ENCODE measurements at regions not wholly inside any gene's neighbourhood (a gene's known extent, or its start where the extent isn't known, plus 50 kb on each side); places are given as distances from the start of the nearest gene placed in this dataset.

DNA sequence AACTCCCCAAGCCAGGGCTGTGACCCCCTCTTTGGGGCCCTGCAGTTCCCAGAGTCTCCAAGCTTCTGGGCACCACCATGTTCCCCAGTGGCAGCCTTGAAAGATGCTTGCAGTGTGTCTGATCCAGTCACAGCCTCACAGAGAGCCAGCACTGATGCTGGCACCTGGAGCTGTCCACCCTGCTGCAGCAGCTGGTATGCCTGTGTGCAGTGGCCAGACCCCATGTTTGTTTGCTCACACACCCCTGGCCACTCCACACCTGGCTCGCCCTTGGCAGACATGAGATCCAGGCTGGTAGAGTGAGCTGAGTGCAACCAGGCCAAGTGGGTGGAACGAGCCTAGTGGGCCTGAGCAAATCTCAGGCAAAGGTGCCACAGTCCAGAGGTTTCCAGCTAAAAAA, 106.0 kb downstream of the C9orf50 start:
- Histone ChIP-seq H4K5ac (ENCODE audit: insufficient read length, low read depth, low read length) (no peak overlapping the region), H3K36me3 (ENCODE audit: control insufficient read depth in 2 of 4, insufficient read depth in 4 of 4, low read length in 3 of 4) (no peaks in the 10 kb centered on the region), H3K56ac (replicated peaks; ENCODE audit: insufficient read length, low read depth, low read length) (no peak overlapping the region), H3K18ac (ENCODE audit: extremely low read depth, low read length) (no peak overlapping the region), H3K79me1 (ENCODE audit: low read depth, low read length) (no peaks in the 10 kb centered on the region), H4K20me1 (replicated peaks in 1 of 2; ENCODE audit: control insufficient read depth in 1 of 2, insufficient read depth in 2 of 2, low read length in 2 of 2) (no peaks in the 10 kb centered on the region), H3K14ac (ENCODE audit: insufficient read length) (no peak overlapping the region), H4K91ac (replicated peaks; ENCODE audit: insufficient read length, low read length) (no peak overlapping the region), H2BK5ac (ENCODE audit: low read depth, low read length) (no peak overlapping the region), H4K8ac (ENCODE audit: extremely low read depth, insufficient read depth, low read length) (no peak overlapping the region), H3K23ac (ENCODE audit: insufficient read length) (no peak overlapping the region), H3K4ac (replicated peaks; ENCODE audit: insufficient read length, low read depth, low read length) (no peak overlapping the region), H3K23me2 (ENCODE audit: low read depth, low read length) (no peaks in the 10 kb centered on the region), H2BK120ac (replicated peaks; ENCODE audit: low read depth, low read length) (no peak overlapping the region), H2BK12ac (ENCODE audit: low read depth, low read length) (no peak overlapping the region), H3K9ac (replicated peaks in 1 of 4; ENCODE audit: extremely low read depth in 1 of 4, low read depth in 3 of 4, low read length in 3 of 4) (no peak overlapping the region), H3K4me1 (replicated peaks in 1 of 4; ENCODE audit: control insufficient read depth in 3 of 4, insufficient read depth in 4 of 4, low read length in 3 of 4) (no peaks in the 10 kb centered on the region), H3K9me3 (ENCODE audit: insufficient read depth in 2 of 2, low read depth in 1 of 2, low read length in 1 of 2) (peaks cover 22 to 26% of the 10 kb centered on the region in 2 experiments), H3K27ac (ENCODE audit: low read depth, low read length) (no peak overlapping the region), H2AK5ac (ENCODE audit: low read depth, low read length) (no peak overlapping the region), H3K4me2 (ENCODE audit: insufficient read depth in 1 of 2, low read depth in 2 of 2, low read length in 2 of 2) (no peak overlapping the region), H3K79me2 (ENCODE audit: control insufficient read depth in 1 of 2, insufficient read depth in 2 of 2, low read length in 2 of 2) (no peaks in the 10 kb centered on the region), H2AFZ (ENCODE audit: low read length) (no peak overlapping the region), H3K4me3 (ENCODE audit: extremely low read depth in 1 of 4, insufficient read depth in 2 of 4, low read depth in 3 of 4, low read length in 4 of 4) (no peak overlapping the region), H2BK20ac (ENCODE audit: low read length) (no peak overlapping the region), H2BK15ac (ENCODE audit: low read length) (no peak overlapping the region), H3K27me3 (replicated peaks in 1 of 4; ENCODE audit: control insufficient read depth in 3 of 4, extremely low read depth in 1 of 4, insufficient read depth in 3 of 4, low read length in 3 of 4) (no peaks in the 10 kb centered on the region)
- TF ChIP-seq, protein P1, sequence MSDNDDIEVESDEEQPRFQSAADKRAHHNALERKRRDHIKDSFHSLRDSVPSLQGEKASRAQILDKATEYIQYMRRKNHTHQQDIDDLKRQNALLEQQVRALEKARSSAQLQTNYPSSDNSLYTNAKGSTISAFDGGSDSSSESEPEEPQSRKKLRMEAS (IDR thresholded peaks at IDR 0.05) = no peak
- TF ChIP-seq SAP30 (IDR thresholded peaks at IDR 0.05; ENCODE audit: insufficient read depth, insufficient replicate concordance, low read length) = no peak
- TF ChIP-seq NANOG (IDR thresholded peaks at IDR 0.05; ENCODE audit: insufficient read depth, low read depth, low read length, poor library complexity, severe bottlenecking) = no peak
- POLR2A ChIA-PET (ENCODE audit: partially characterized antibody) = interaction anchor here (1.1 to 1.5 kb wide), 2 partner anchors 9 to 13 kb away, joined by 3 to 4 read pairs; no protein-coding TSS in a partner anchor
- CTCF ChIA-PET (ENCODE audit: partially characterized antibody) = interaction anchor here (0.7 to 2.5 kb wide), 4 partner anchors 11 to 124 kb away, joined by 3 to 6 read pairs (median 4); no protein-coding TSS in a partner anchor
- FAIRE-seq (no peak), DNase-seq (ENCODE audit: low read depth in 1 of 2, low spot score in 2 of 2) (no peak)
- WGBS, 2 experiments (ENCODE audit: extremely low coverage in 1 of 2, insufficient coverage in 1 of 2, insufficient read length in 1 of 2, insufficient replicate concordance in 2 of 2, low coverage in 1 of 2, low lambda C conversion rate in 2 of 2, missing lambda C conversion rate in 1 of 2) = 92% methylated on average over 2 of the region's 2 CpGs; no CpG with 5 or more reads in 1 of the 2 experiments
